ENCODE measurements at regions not wholly inside any gene's neighbourhood (a gene's known extent, or its start where the extent isn't known, plus 50 kb on each side); places are given as distances from the start of the nearest gene placed in this dataset.

GRCh38 chr2:176514805-176515500, 245.7 kb downstream of the MTX2 start:
- ATAC-seq, result no peak
- H3K9me3 Mint-ChIP-seq, result no peaks in the 10 kb centered on the region
- POLR2A ChIA-PET, result no interaction called here
- no peaks in the 10 kb centered on the region for H3K36me3 Mint-ChIP-seq
- H3K27me3 Mint-ChIP-seq (ENCODE audit: low read depth), result peaks cover 57% of the 10 kb centered on the region
- H3K4me1 Mint-ChIP-seq, result no peaks in the 10 kb centered on the region
- CTCF ChIA-PET, result no interaction called here
- TF ChIP-seq ATF3 (CRISPR knock-in tag; conservative IDR thresholded peaks at IDR 0.05), result no peak
- no peak for TF ChIP-seq SMAD3 (CRISPR knock-in tag; IDR thresholded peaks at IDR 0.05; ENCODE audit: borderline replicate concordance)
- TF ChIP-seq ZNF416 (CRISPR knock-in tag; IDR thresholded peaks at IDR 0.05), result no peak
- TF ChIP-seq JAZF1 (CRISPR knock-in tag; IDR thresholded peaks at IDR 0.05), result no peak
- TF ChIP-seq TEAD1 (CRISPR knock-in tag; IDR thresholded peaks at IDR 0.05), result no peak
- no peak for TF ChIP-seq CREB1 (CRISPR knock-in tag; IDR thresholded peaks at IDR 0.05)
- no peak for TF ChIP-seq ELF4 (CRISPR knock-in tag; IDR thresholded peaks at IDR 0.05; ENCODE audit: low read depth)
- no peak for TF ChIP-seq USF1 (CRISPR knock-in tag; IDR thresholded peaks at IDR 0.05)
- no peak for TF ChIP-seq SOX15 (CRISPR knock-in tag; IDR thresholded peaks at IDR 0.05)
- no peak overlapping the region for H3K4me3 Mint-ChIP-seq
- no peak overlapping the region for H3K27ac Mint-ChIP-seq
- DNase-seq (ENCODE audit: low spot score), result no peak

GRCh38 chr2:176516051-176516602, 246.9 kb downstream of the MTX2 start:
- Mint-ChIP-seq H3K4me1 (no peaks in the 10 kb centered on the region), H3K4me3 (no peak overlapping the region), H3K27me3 (ENCODE audit: low read depth) (peaks cover 65% of the 10 kb centered on the region), H3K9me3 (no peaks in the 10 kb centered on the region), H3K27ac (no peak overlapping the region), H3K36me3 (no peaks in the 10 kb centered on the region)
- ChIA-PET POLR2A (no interaction called here), CTCF (interaction anchor here (1.2 kb wide), 1 partner anchor 38 kb away, joined by 3 read pairs; no protein-coding TSS in a partner anchor)
- TF ChIP-seq ZNF512 (CRISPR knock-in tag; IDR thresholded peaks at IDR 0.05; ENCODE audit: borderline replicate concordance) (no peak), ATF1 (CRISPR knock-in tag; IDR thresholded peaks at IDR 0.05) (no peak), ZNF532 (CRISPR knock-in tag; IDR thresholded peaks at IDR 0.05; ENCODE audit: borderline replicate concordance) (no peak), SMAD4 (CRISPR knock-in tag; IDR thresholded peaks at IDR 0.05) (no peak), E2F5 (CRISPR knock-in tag; IDR thresholded peaks at IDR 0.05) (no peak), NFE2L1 (CRISPR knock-in tag; IDR thresholded peaks at IDR 0.05) (no peak), KAT7 (CRISPR knock-in tag; IDR thresholded peaks at IDR 0.05; ENCODE audit: borderline replicate concordance) (no peak), ZNF416 (CRISPR knock-in tag; IDR thresholded peaks at IDR 0.05) (no peak), ATF3 (CRISPR knock-in tag; conservative IDR thresholded peaks at IDR 0.05) (no peak), FOXP4 (CRISPR knock-in tag; IDR thresholded peaks at IDR 0.05) (no peak), ERG (CRISPR knock-in tag; IDR thresholded peaks at IDR 0.05) (no peak), ZBTB21 (CRISPR knock-in tag; IDR thresholded peaks at IDR 0.05; ENCODE audit: borderline replicate concordance) (no peak), NFYB (CRISPR knock-in tag; conservative IDR thresholded peaks at IDR 0.05; ENCODE audit: low read depth) (no peak), TEAD4 (CRISPR knock-in tag; IDR thresholded peaks at IDR 0.05) (no peak)
- DNase-seq (ENCODE audit: low spot score) (no peak), ATAC-seq (no peak)

Data from WTC11 (cell line).